ENCODE measurements at regions not wholly inside any gene's neighbourhood (a gene's known extent, or its start where the extent isn't known, plus 50 kb on each side); places are given as distances from the start of the nearest gene placed in this dataset.
"Not testable (repeated sequence)": the region's sequence is repeated elsewhere in the genome, so short reads cannot be mapped to it uniquely, and the experiment has no call there.

GRCh38 chr7:109467729-109468128, 898.1 kb downstream of the DNAJB9 start:
- TF ChIP-seq ZNF274 (IDR thresholded peaks at IDR 0.05; ENCODE audit: low read depth, low read length); YY1 (IDR thresholded peaks at IDR 0.05; ENCODE audit: insufficient read depth, insufficient read length): not testable (repeated sequence)
